Thyroid gland (tissue), 4 donors: ENCODE measurements at regions not wholly inside any gene's neighbourhood (a gene's known extent, or its start where the extent isn't known, plus 50 kb on each side); places are given as distances from the start of the nearest gene placed in this dataset.

Experiments used
- DNase-seq, 2 donors: peaks; one replicate each; pipeline ENCODE4 v3.0.0-alpha.2; 2019
- H3K27ac ChIP-seq, 3 donors: fragments of 200-600 bp; sonication (generic); 1 replicate in 2 of 3; 2 replicates in 1 of 3; pipeline ENCODE4 v1.5.1; 2016 to 2019; ENCODE audit warnings: mild to moderate bottlenecking in 1 of 3, moderate library complexity in 1 of 3
- H3K27me3 ChIP-seq: fragments of 200-600 bp; sonication (generic); one replicate; pipeline ENCODE4 v1.5.1; 2019
- H3K36me3 ChIP-seq, 2 donors: fragments of 200-600 bp; sonication (generic); one replicate each; pipeline ENCODE4 v1.5.1; 2016 to 2019
- H3K4me1 ChIP-seq, 2 donors: fragments of 200-600 bp; sonication (generic); one replicate each; pipeline ENCODE4 v1.5.1; 2017 to 2019
- H3K4me3 ChIP-seq, 3 donors: fragments of 200-600 bp; sonication (generic); replicated peaks in 1 of 3; 1 replicate in 2 of 3; 2 replicates in 1 of 3; pipeline ENCODE4 v1.5.1; 2016; ENCODE audit warnings: mild to moderate bottlenecking in 1 of 3
- H3K9me3 ChIP-seq: fragments of 200-600 bp; sonication (generic); one replicate; pipeline ENCODE4 v1.5.1; 2017
- POLR2A ChIP-seq, 2 donors: fragments of 450-650 bp; IDR thresholded peaks; one replicate each; pipeline ENCODE4 v1.6.1; 2017; ENCODE audit warnings: antibody characterized with exemption in 2 of 2, mild to moderate bottlenecking in 2 of 2, moderate library complexity in 1 of 2
- WGBS, 2 donors: methylation state at CpG; one replicate each; pipeline ENCODE4 v1.1.5; 2017; 5-methylcytosine and 5-hydroxymethylcytosine counted together
- intact Hi-C: fragments of 100-400 bp; cut with DNase I; formaldehyde crosslinking; loops from one replicate; pipeline ENCODE4 v1.15.1; 2023
- TF ChIP-seq, protein P1 (sequence below), 6 experiments: fragments of 200-600 bp in 3 of 6; fragments of 450-650 bp in 3 of 6; sonication (generic) in 3 of 6; IDR thresholded peaks; one replicate each; pipeline ENCODE4 v1.5.1; 2016 to 2019; ENCODE audit warnings: antibody characterized with exemption in 6 of 6, mild to moderate bottlenecking in 2 of 6, inconsistent platforms in 1 of 6, moderate library complexity in 1 of 6

DNA sequence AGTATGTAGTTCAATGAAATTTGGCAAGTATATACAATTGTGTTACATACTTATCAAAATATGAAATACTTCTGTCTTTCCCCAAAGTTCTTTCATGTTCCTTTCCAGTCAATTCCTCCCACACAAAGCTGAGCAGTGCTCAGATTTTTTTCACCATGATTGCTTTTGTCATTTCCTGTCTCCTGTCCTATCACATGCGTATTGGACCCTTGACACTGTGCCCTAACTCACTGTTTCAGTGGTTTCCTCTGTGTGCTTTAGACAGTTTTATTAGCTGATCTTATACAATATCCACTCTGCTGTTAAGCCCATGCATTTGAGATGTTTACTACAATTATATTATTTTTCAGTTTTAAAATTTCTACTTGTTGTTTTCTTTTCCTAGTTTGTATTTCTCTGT lies 463.6 kb upstream of the MEF2C start:
- H3K9me3 ChIP-seq, result no peaks in the 10 kb centered on the region
- no peak for TF ChIP-seq POLR2A (IDR thresholded peaks at IDR 0.05)
- TF ChIP-seq, protein P1, sequence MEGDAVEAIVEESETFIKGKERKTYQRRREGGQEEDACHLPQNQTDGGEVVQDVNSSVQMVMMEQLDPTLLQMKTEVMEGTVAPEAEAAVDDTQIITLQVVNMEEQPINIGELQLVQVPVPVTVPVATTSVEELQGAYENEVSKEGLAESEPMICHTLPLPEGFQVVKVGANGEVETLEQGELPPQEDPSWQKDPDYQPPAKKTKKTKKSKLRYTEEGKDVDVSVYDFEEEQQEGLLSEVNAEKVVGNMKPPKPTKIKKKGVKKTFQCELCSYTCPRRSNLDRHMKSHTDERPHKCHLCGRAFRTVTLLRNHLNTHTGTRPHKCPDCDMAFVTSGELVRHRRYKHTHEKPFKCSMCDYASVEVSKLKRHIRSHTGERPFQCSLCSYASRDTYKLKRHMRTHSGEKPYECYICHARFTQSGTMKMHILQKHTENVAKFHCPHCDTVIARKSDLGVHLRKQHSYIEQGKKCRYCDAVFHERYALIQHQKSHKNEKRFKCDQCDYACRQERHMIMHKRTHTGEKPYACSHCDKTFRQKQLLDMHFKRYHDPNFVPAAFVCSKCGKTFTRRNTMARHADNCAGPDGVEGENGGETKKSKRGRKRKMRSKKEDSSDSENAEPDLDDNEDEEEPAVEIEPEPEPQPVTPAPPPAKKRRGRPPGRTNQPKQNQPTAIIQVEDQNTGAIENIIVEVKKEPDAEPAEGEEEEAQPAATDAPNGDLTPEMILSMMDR (IDR thresholded peaks at IDR 0.05), result no peak
- H3K36me3 ChIP-seq, result no peaks in the 10 kb centered on the region
- H3K27ac ChIP-seq, result no peak overlapping the region
- no peaks in the 10 kb centered on the region for H3K4me1 ChIP-seq
- intact Hi-C loops, result no loop called here
- DNase-seq, result no peak
- no peaks in the 10 kb centered on the region for H3K27me3 ChIP-seq
- H3K4me3 ChIP-seq, result no peak overlapping the region
- WGBS, 2 donors, result 83 to 89% methylated on average over 1 of the region's 1 CpG

DNA sequence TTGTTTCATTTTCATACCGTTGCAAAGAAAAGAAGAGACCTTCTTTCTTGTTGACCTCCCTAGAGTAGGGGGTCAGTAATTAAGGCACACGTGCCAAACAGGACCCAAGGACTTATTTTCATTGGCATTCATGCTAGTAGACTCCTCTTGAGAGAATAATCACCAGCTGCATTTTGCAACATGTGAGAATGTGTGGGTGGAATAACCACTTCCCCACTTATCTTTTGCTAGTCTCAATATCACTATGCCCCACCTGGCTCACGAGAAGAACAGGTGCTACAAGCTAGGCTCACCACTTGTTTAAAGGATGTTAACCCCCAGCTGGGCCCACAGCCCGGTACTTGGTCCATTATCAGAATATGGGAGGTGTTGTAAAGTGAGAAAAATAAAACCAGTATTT lies 460.7 kb upstream of the MEF2C start:
- no peaks in the 10 kb centered on the region for H3K9me3 ChIP-seq
- H3K27me3 ChIP-seq, result no peaks in the 10 kb centered on the region
- H3K36me3 ChIP-seq, result no peaks in the 10 kb centered on the region
- WGBS, 2 donors, result 37 to 46% methylated on average over 4 of the region's 4 CpGs
- H3K4me3 ChIP-seq, result no peak overlapping the region
- TF ChIP-seq POLR2A (IDR thresholded peaks at IDR 0.05), result no peak
- TF ChIP-seq, protein P1 (IDR thresholded peaks at IDR 0.05), result no peak
- intact Hi-C loops, result no loop called here
- H3K27ac ChIP-seq, result no peak overlapping the region
- peak in 1 of 2 donors; percentile 1 for DNase-seq
- no peaks in the 10 kb centered on the region for H3K4me1 ChIP-seq

DNA sequence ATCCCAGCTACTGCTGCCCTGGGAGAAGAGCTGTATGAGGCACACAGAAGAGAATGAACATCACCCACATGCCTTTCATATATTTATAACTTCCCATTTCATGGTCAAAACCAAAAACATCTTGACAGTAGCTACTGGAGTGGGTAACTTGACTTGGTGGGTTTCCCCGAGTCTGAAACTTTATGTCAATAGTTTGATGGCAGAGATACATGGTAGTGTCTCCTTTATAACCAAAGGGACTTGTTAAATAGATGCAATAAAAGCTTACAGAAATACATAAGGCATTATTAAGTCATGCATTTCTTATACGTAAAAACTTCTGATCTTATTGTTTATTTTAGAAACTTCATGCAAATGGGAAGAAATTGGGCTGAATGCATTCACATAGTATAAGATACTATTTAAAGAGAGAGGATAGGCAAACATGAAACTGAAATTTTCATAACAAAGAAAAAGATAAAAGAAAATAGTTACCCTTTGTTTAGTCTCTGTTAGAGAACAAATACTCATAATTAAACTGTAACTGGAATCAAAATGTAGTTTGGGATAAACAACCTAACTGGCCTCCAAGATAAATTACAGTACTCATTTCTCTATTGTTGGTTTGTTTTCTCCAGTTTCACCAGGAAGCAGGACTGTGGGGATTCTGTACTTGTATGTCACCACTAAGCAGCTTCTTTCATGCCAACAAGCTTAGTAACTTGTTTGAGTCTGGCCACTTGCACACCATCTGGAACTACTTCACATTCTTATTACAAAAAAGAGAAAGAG lies 459.3 kb upstream of the MEF2C start:
- 90 to 96% methylated on average over 2 of the region's 2 CpGs for WGBS, 2 donors

DNA sequence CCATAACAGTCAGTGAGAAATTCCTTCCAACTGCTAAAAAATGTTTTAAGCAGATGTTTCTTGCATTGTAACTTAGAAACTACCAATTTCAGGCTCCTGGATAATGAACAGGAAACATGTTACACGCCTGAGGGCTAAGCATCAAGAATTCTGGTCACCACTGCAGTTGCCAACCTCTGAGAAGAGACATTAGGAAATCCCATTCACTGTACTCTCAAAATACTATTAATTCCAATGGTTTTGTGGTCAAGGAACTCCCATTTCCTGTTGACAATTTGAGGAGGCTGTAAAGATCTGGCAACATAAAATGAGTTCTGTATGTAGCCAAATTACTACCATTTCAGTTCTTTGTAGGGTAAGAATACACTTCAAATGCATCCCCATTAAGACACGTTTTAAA lies 456.0 kb upstream of the MEF2C start:
- Histone ChIP-seq H3K4me3 (no peak overlapping the region), H3K27me3 (no peaks in the 10 kb centered on the region), H3K9me3 (no peaks in the 10 kb centered on the region), H3K27ac (no peak overlapping the region), H3K4me1 (no peaks in the 10 kb centered on the region), H3K36me3 (no peaks in the 10 kb centered on the region)
- no peak for TF ChIP-seq POLR2A (IDR thresholded peaks at IDR 0.05)
- TF ChIP-seq, protein P1 (IDR thresholded peaks at IDR 0.05), result no peak
- 63 to 78% methylated on average over 2 of the region's 2 CpGs for WGBS, 2 donors
- DNase-seq, result no peak
- intact Hi-C loops, result no loop called here

More for the DNA sequence above, 459.3 kb upstream of the MEF2C start:
- no peak for TF ChIP-seq POLR2A (IDR thresholded peaks at IDR 0.05)
- TF ChIP-seq, protein P1 (IDR thresholded peaks at IDR 0.05), result no peak
- Histone ChIP-seq H3K36me3 (no peaks in the 10 kb centered on the region), H3K9me3 (no peaks in the 10 kb centered on the region), H3K27me3 (no peaks in the 10 kb centered on the region), H3K4me3 (no peak overlapping the region), H3K4me1 (no peaks in the 10 kb centered on the region), H3K27ac (no peak overlapping the region)
- DNase-seq, result no peak
- intact Hi-C loops, result no loop called here

DNA sequence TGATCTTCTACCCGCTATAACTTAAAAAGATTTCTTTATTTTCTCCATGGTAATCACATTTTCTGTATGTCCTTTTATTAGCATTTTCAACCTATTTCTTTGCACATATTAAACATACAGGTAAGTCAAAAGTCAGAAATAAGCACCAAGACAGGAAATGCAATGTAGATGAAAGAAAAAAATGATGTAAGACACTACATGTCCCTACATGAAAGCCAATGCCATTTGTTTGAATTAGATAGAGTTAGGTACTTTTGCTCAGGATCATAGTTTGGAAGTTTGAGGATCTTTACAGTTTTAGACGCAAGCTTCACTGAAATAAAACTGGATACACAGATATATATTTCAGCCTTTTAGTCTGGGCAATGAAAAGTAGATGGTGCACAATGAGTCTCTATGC lies 453.1 kb upstream of the MEF2C start:
- DNase-seq, result no peak
- 96 to 97% methylated on average over 2 of the region's 2 CpGs for WGBS, 2 donors

More for the DNA sequence above, 453.1 kb upstream of the MEF2C start:
- no peaks in the 10 kb centered on the region for H3K36me3 ChIP-seq
- no peaks in the 10 kb centered on the region for H3K27me3 ChIP-seq
- no peaks in the 10 kb centered on the region for H3K9me3 ChIP-seq
- H3K4me3 ChIP-seq, result no peak overlapping the region
- no peak for TF ChIP-seq POLR2A (IDR thresholded peaks at IDR 0.05)
- TF ChIP-seq, protein P1 (IDR thresholded peaks at IDR 0.05), result no peak
- intact Hi-C loops, result no loop called here
- no peak overlapping the region for H3K27ac ChIP-seq
- H3K4me1 ChIP-seq, result no peaks in the 10 kb centered on the region
